HG03575 (cell line): ENCODE measurements at regions not wholly inside any gene's neighbourhood (a gene's known extent, or its start where the extent isn't known, plus 50 kb on each side); places are given as distances from the start of the nearest gene placed in this dataset.
A peak's percentile ranks its signal among the peaks of the same experiment; 100 is the strongest.

ENCODE experiments used
- ATAC-seq: cut with Tn5 transposase; IDR thresholded peaks from one replicate; pipeline ENCODE4 v1.9.1; 2021; ENCODE audit not compliant: unreplicated experiment, insufficient number of reproducible peaks, low FRiP score; ENCODE audit errors: extremely low read depth

DNA sequence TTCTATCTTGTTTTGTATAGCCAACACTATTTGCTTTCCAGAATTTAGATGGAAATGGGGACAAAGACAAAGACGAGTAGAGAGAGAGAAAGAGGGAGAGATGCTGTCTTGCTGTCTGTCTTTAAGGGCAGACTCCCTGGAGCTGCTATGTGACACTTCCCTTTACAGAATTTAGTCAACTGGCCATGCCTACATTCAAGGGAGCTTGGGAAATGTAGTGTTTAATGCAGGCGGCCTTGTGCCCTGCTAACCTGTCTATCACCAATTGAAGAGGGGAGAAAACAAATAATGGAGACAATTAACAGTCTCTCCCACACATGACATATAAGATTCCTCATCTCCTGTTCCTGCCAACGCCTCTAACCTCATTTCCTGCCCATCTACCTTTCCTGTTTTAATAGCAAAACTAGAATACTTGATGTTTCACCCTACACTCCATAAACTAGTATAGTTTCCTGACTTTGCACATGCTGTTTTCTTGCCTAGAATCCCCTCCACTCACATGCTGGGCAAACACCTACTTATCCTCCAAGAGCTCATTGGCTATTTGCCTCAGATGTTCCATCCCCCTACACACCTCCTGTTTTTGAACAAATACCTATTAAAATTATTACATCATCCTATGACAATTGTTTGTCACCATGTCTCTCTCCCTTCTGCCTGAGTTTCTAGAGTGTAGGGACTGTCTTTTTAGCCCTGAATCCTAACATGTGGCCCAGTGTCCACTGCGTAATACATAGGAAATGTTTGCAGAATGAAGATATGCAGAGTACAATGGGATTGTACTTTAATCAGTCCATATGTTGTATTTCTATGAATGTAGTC lies 117.2 kb downstream of the SLC25A24 start:
- ATAC-seq: no peak

DNA sequence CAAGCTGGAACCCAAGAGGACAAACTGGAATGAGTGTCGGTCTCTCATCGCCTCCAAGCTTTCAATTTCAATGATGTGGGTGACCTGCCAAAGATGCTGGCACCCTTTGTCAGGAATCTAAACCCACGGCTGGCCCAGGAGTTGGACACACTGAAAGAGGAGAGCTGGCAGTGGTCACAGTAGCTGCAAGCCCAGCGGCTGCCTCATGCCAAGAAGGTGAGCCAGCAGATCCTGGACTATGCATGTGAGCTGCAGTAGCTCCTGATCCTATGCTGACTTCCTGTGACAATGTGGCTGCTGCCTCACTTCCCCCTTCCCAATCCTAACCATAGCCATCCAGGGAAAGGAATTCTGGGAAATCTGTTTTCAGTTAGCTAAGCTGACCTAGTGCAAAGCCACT lies 117.0 kb upstream of the VAV3 start:
- no peak for ATAC-seq

GRCh38 chr1:108080448-108080847 lies 115.5 kb upstream of the VAV3 start:
- no peak for ATAC-seq

- ATAC-seq: no peak
Measured at GRCh38 chr1:108079440-108080025, 114.6 kb upstream of the VAV3 start.

- ATAC-seq: no peak
Measured at GRCh38 chr1:108077991-108078390, 113.0 kb upstream of the VAV3 start.

DNA sequence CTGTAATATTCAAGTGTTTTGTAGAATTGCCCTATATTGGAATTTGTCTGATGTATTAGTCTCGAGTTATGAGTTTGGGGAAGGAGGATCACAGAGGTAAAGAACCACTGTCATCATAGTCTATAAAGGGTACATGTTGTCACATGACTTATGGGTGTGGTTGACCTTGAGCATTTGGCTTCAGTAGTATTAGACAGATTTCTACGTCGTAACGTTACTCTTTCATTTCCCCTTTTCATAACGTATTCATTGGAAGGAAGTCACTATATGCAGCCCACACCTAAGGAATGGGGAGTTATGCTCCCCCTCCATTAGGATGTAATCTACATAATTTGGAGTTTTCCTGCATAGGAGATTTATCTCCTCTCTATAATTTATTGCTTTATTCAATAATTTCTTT lies 110.1 kb upstream of the VAV3 start:
- peak; percentile 70 for ATAC-seq

DNA sequence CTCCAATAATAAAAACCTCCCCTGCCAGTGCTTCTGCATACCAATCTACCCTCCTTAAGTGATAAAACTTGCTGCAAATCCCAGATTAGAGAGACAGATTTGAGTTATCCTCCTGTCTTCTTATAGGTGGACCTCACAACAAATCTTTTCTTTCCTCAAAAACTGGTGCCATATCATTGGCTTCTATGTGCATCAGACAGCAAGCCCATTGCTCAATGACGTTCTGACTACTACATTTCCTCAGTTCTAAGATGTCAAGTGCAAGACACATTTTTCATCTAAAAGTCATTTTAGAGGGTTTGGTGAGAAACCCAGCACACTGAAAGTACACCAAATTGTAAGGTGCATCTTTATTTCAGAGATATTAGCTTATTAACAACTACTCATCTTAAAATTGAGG lies 107.8 kb upstream of the VAV3 start:
- no peak for ATAC-seq

- ATAC-seq: no peak
Measured at GRCh38 chr1:108072212-108072611, 107.2 kb upstream of the VAV3 start.

DNA sequence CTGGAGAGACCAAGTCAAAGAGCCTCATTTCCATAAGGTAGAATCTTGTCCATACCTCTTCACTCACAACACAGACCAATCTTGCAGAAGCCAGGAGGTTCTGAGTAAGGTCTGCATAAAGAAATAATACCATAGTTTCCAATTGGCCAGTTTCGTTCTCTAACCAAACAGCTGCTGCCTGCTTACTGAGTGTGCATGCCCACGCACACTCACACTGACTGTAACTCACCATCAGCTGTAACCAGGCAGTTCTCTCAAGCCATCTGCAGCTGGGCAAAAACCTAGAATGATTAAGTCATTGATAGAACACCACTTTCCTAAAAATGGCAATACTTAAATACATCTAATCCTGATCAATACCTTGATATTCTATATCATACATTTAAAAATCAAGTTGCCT lies 106.6 kb upstream of the VAV3 start:
- ATAC-seq: no peak

DNA sequence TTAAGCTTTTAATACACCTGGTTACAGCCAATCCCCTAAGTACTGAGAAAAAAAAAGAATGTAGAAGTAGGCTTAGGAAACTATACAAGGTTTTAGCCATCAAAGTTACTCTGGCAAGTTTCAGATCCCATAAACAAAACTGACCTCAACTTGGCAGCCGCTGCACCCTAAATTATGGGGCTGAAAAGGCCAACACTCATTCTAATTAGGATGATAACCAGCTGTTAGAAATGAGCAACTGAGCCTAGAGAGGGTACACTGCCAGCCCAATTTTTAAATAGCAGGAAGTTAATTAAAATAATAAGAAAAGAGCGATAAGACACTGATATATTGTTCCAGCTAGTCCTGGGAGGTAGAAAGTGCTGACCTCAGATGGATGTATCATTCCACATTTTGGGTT lies 105.7 kb upstream of the VAV3 start:
- no peak for ATAC-seq

DNA sequence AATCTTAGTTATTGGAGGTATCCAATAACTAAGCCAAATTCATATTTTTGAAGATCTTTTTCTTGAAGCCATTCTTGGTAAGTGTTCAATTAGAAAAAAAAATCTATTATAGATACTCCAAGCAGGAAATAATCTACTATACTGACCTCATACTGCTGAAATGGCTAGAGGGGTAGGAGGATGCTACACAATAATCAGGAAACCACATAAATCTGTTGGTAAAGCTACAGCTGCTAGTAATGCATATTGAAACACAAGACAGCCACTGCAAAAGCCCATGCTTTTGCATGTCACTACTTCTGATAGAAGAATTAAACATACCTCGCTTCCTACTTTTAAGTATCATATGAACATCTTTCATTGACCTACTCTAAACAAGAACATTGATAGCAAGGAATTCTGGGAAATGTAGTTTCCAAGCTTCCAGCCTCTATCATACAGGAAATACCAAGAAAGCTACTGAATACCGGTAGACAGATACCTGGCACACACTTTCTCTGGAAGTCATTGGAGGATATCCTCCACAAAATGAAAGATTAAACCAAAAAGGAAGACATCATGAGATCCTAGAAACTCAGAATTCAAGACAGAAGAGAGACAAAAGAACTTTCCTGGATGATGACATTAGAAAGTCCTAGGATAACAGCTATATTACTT lies 103.0 kb upstream of the VAV3 start:
- no peak for ATAC-seq

- no peak for ATAC-seq
Measured at GRCh38 chr1:108066808-108067207, 101.8 kb upstream of the VAV3 start.

DNA sequence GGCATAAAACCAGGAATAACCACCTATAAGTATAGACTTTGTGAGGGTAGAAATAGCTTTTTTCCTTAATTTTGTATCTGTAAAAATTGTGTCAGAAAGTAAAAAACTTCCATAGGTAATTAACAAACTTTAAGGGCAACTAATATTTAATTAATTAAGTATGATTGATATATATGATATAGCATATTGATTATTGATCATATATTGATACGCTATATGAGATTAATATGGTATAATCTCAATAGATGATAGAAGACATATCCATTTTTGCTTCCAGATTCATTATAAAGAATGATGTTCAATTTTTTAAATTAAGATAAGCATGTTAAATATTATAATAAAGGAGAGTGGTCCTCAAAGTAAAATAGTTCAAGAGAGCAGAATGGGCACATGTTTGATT lies 99.3 kb upstream of the VAV3 start:
- ATAC-seq: no peak

- no peak for ATAC-seq
Measured at GRCh38 chr1:108063703-108064102, 98.7 kb upstream of the VAV3 start.

GRCh38 chr1:108059945-108060344 lies 95.0 kb upstream of the VAV3 start:
- ATAC-seq: no peak

- no peak for ATAC-seq
Measured at GRCh38 chr1:108057541-108057940, 92.6 kb upstream of the VAV3 start.

DNA sequence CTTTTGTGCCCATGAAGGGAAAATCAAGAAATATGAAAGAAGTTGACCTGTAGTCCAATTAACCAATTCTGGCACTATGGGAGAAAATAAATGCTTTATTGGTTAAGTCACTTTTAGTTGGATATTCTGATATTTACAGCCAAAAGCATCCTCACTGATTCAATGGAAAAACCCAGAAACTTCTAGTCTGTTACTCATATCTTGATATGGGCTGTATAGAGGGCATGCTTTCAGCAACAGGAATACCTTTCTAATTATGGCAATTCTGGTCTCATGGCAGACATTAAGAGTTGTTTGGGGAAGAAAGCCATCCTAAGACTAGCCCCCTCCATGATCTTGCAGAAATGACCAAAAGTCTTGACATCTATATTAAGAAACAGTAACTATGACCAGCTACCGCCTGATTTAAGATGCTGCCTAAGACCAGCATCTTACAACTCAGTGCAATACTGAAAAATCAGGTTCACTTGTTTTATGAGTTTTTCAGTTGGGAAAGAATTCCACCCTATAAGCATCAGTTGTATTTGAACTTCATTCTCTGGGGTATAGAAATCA lies 91.5 kb upstream of the VAV3 start:
- no peak for ATAC-seq

- no peak for ATAC-seq
Measured at GRCh38 chr1:108055387-108055786, 90.4 kb upstream of the VAV3 start.

DNA sequence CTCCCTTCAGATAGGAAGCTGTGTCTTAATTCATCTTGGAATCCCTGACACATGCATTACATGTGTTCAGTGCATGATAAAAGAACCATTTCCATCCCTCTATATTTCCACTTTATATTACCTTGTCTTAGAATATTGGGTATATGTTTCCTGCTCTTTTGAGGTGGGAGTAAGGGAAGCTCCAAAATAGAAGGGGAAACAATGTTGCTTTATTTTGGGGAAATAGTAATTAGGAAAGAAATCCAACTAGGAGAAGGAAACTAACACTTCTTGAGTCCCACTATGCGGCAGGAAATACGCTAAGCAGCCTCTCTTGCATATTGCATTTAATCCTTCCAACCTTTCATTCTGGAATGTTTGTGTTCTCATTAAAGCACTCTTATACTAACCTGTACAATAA lies 89.4 kb upstream of the VAV3 start:
- ATAC-seq: no peak
